ENCODE measurements at regions not wholly inside any gene's neighbourhood (a gene's known extent, or its start where the extent isn't known, plus 50 kb on each side); places are given as distances from the start of the nearest gene placed in this dataset.

- CTCF ChIA-PET: no interaction called here
- no peaks in the 10 kb centered on the region for H3K79me2 ChIP-seq (ENCODE audit: low read depth)
- POLR2A ChIA-PET (ENCODE audit: unreplicated experiment): no interaction called here
- no peak overlapping the region for H2AFZ ChIP-seq
- no peaks in the 10 kb centered on the region for H3K27me3 ChIP-seq (ENCODE audit: insufficient read depth, low read depth)
- H3K27ac ChIP-seq: no peak overlapping the region
- intact Hi-C loops (cut with micrococcal nuclease; ENCODE audit: unreplicated experiment): loop anchor here (2.0 kb wide), 1 partner anchor 109 kb away; no protein-coding TSS in a partner anchor
- no peaks in the 10 kb centered on the region for H3K9me3 ChIP-seq (ENCODE audit: insufficient read depth, low read depth)
- no peak overlapping the region for H3K4me2 ChIP-seq
- no peaks in the 10 kb centered on the region for H3K36me3 ChIP-seq (ENCODE audit: low read depth)
- peaks cover 49% of the 10 kb centered on the region for H3K4me1 ChIP-seq (replicated peaks; ENCODE audit: insufficient read depth)
- no peak overlapping the region for H3K4me3 ChIP-seq
- no peak for DNase-seq
- H3K9me2 ChIP-seq (ENCODE audit: insufficient read depth): no peaks in the 10 kb centered on the region
- no peak for TF ChIP-seq CTCF (conservative IDR thresholded peaks at IDR 0.05)
- no peak for TF ChIP-seq EZH2 (IDR thresholded peaks at IDR 0.05; ENCODE audit: low read depth)
- no peaks in the 10 kb centered on the region for H4K20me1 ChIP-seq (ENCODE audit: insufficient read depth)
- no TSS peak for BruUV-seq (replicated peaks)
- H3F3A ChIP-seq (ENCODE audit: insufficient read depth, low read depth): peaks cover 17% of the 10 kb centered on the region; the same call in 1 of the 2 replicates
These were observed 429.1 kb downstream of the DAD1 start for GRCh38 chr14:22159957-22160356.

DNA sequence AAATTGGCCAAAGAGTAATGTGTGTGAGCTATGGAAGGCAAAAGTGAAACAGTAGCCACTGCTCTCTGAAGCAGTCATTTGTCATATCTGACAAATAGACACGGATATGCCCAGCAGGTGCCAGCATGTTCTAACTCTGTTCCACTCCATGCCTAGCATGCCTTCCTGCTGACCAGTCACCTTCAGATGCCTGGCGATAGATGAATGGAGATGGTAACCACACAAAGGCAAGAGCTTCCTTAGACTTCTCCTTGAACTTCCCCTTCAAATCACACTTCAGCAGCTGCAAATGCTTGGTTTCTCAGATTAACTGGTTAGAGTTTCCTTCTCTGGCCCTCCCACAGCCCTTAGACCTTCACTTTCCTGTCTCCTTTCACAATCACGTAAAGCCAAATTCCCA lies 429.9 kb downstream of the DAD1 start:
- TF ChIP-seq EZH2 (IDR thresholded peaks at IDR 0.05; ENCODE audit: low read depth) (no peak), CTCF (conservative IDR thresholded peaks at IDR 0.05) (no peak)
- H4K20me1 ChIP-seq (ENCODE audit: insufficient read depth): no peaks in the 10 kb centered on the region
- no peaks in the 10 kb centered on the region for H3K79me2 ChIP-seq (ENCODE audit: low read depth)
- peak; percentile 74 to 88 for DNase-seq
- ChIA-PET CTCF (interaction anchor here (0.6 kb wide), 1 partner anchor 339 kb away, joined by 5 read pairs; no protein-coding TSS in a partner anchor), POLR2A (ENCODE audit: unreplicated experiment) (interaction anchor here (0.6 kb wide), 2 partner anchors 42 to 737 kb away, joined by 3 to 8 read pairs; no protein-coding TSS in a partner anchor)
- H3K27me3 ChIP-seq (ENCODE audit: insufficient read depth, low read depth): no peaks in the 10 kb centered on the region
- peak overlapping the region; percentile 51 for H3K27ac ChIP-seq
- peaks cover 12% of the 10 kb centered on the region; the same call in 1 of the 2 replicates for H3F3A ChIP-seq (ENCODE audit: insufficient read depth, low read depth)
- H3K36me3 ChIP-seq (ENCODE audit: low read depth): no peaks in the 10 kb centered on the region
- no peaks in the 10 kb centered on the region for H3K9me3 ChIP-seq (ENCODE audit: insufficient read depth, low read depth)
- H3K4me3 ChIP-seq: no peak overlapping the region
- TSS peak; percentile 97 for BruUV-seq (replicated peaks)
- H3K9me2 ChIP-seq (ENCODE audit: insufficient read depth): no peaks in the 10 kb centered on the region
- intact Hi-C loops (cut with micrococcal nuclease; ENCODE audit: unreplicated experiment): loop anchor here (2.0 kb wide), 1 partner anchor 110 kb away; no protein-coding TSS in a partner anchor
- peak overlapping the region; percentile 26 for H3K4me2 ChIP-seq
- H3K4me1 ChIP-seq (replicated peaks; ENCODE audit: insufficient read depth): peaks cover 42% of the 10 kb centered on the region
- H2AFZ ChIP-seq: no peak overlapping the region

DNA sequence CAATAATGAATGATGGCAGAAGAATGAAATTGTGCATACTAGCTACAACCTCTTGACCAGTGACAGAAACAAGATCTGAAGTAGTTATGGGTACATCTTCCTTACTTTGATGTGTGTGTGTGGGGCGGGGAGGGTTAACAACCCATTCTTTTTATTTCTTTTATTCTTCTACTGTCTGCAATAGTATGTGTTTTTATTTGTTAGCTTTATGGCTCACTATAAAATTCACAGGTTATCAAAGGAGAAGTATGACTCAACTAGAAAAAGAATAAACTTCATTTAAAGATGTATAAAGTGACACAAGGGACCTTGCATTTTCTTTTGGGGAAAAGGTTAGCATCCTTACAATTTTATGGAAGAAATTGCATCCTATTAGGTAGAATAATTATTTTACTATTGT lies 430.5 kb downstream of the DAD1 start:
- POLR2A ChIA-PET (ENCODE audit: unreplicated experiment): interaction anchor here (0.6 kb wide), 2 partner anchors 42 to 737 kb away, joined by 3 to 8 read pairs; no protein-coding TSS in a partner anchor
- CTCF ChIA-PET: no interaction called here

More for the DNA sequence above, 430.5 kb downstream of the DAD1 start:
- H3K36me3 ChIP-seq (ENCODE audit: low read depth): no peaks in the 10 kb centered on the region
- TF ChIP-seq EZH2 (IDR thresholded peaks at IDR 0.05; ENCODE audit: low read depth) (no peak), CTCF (conservative IDR thresholded peaks at IDR 0.05) (no peak)
- H3K9me3 ChIP-seq (ENCODE audit: insufficient read depth, low read depth): no peaks in the 10 kb centered on the region
- peak overlapping the region; percentile 37 for H3K27ac ChIP-seq
- no peaks in the 10 kb centered on the region for H4K20me1 ChIP-seq (ENCODE audit: insufficient read depth)
- H3K4me3 ChIP-seq: no peak overlapping the region
- peak overlapping the region; percentile 26 for H3K4me2 ChIP-seq
- DNase-seq: no peak
- H3K4me1 ChIP-seq (replicated peaks; ENCODE audit: insufficient read depth): peaks cover 37% of the 10 kb centered on the region
- peaks cover 10% of the 10 kb centered on the region; the same call in 1 of the 2 replicates for H3F3A ChIP-seq (ENCODE audit: insufficient read depth, low read depth)
- H3K9me2 ChIP-seq (ENCODE audit: insufficient read depth): no peaks in the 10 kb centered on the region
- no peaks in the 10 kb centered on the region for H3K27me3 ChIP-seq (ENCODE audit: insufficient read depth, low read depth)
- H2AFZ ChIP-seq: no peak overlapping the region
- no TSS peak for BruUV-seq (replicated peaks)
- no peaks in the 10 kb centered on the region for H3K79me2 ChIP-seq (ENCODE audit: low read depth)
- intact Hi-C loops (cut with micrococcal nuclease; ENCODE audit: unreplicated experiment): loop anchor here (2.0 kb wide), 1 partner anchor 110 kb away; no protein-coding TSS in a partner anchor

Measured in PC-9 (cell line).